GM10266 (cell line): ENCODE measurements at regions not wholly inside any gene's neighbourhood (a gene's known extent, or its start where the extent isn't known, plus 50 kb on each side); places are given as distances from the start of the nearest gene placed in this dataset.

Experiments used
- DNase-seq: peaks from one replicate; pipeline ENCODE4 v3.0.0; 2012; ENCODE audit errors: extremely low spot score
- TF ChIP-seq, protein P1 (sequence below): IDR thresholded peaks from 2 replicates; pipeline ENCODE4 v1.5.1; 2012; ENCODE audit warnings: mild to moderate bottlenecking, low read depth; ENCODE audit not compliant: control insufficient read depth, insufficient read depth; ENCODE audit errors: missing control alignments

DNA sequence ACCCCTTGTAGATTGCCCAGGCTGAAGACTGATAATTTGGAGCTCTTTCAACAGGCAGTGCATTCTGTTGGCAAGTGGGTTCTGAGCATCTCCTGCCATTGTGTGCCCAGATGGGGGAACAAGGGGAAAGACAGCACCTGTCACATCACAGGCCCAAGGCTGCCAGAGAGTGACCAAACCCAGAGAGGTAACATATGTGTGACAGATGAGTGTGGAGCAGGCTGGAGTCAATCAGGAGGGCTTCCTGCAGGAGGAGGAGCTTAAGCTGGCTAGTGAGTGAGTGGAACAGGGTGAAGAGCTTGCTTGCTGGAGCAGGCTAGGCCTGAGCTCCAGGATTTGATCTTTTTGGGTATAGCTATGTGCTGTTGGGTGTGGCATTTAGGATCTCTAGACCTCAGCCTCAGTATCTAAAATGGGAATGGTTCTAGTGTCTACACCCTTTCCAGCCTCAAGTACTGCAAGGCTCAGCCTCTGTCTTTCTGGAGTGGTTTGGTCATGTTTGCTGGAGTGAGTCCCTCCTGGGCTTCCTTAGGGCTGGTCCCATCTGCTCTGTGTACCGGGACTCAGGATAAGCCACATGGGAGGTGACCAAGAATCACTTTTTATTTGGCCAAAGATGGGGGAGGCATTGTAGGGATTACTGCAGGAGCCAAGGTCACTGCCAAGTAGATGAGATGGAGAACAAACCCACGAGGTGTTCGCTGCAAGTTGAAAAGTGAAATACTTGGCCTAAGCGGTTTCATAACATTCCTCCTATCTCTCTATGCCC, 152.4 kb upstream of the TSHZ3 start:
- TF ChIP-seq, protein P1, sequence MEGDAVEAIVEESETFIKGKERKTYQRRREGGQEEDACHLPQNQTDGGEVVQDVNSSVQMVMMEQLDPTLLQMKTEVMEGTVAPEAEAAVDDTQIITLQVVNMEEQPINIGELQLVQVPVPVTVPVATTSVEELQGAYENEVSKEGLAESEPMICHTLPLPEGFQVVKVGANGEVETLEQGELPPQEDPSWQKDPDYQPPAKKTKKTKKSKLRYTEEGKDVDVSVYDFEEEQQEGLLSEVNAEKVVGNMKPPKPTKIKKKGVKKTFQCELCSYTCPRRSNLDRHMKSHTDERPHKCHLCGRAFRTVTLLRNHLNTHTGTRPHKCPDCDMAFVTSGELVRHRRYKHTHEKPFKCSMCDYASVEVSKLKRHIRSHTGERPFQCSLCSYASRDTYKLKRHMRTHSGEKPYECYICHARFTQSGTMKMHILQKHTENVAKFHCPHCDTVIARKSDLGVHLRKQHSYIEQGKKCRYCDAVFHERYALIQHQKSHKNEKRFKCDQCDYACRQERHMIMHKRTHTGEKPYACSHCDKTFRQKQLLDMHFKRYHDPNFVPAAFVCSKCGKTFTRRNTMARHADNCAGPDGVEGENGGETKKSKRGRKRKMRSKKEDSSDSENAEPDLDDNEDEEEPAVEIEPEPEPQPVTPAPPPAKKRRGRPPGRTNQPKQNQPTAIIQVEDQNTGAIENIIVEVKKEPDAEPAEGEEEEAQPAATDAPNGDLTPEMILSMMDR, result no peak
- no peak for DNase-seq

DNA sequence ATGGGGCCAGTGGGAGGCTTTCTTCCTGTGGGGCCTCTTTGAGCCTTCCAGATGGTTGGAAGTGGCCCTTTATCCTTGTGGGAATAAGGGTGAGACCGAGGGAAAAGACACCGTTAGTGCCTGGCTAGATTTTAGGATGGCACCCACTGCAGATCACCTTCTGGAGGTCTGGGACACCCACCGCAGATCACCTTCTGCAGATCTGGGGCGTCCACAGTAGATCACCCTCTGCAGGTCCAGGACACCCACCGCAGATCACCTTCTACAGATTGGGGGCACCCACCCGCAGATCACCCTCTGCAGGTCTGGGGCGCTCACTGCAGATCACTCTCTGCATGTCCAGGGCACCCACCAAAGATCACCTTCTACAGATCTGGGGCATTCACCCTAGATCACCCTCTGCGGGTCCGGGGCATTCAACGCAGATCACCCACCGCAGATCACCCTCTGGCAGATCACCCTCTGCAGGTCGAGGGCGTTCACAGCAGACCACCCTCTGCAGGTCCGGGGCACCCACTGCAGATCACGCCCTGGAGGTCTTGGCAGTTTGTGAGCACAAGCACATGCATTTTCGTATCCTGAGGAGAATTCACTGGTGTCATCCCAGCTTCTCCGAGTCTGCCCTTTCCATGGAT, 153.4 kb upstream of the TSHZ3 start:
- TF ChIP-seq, protein P1, result no peak
- no peak for DNase-seq

DNA sequence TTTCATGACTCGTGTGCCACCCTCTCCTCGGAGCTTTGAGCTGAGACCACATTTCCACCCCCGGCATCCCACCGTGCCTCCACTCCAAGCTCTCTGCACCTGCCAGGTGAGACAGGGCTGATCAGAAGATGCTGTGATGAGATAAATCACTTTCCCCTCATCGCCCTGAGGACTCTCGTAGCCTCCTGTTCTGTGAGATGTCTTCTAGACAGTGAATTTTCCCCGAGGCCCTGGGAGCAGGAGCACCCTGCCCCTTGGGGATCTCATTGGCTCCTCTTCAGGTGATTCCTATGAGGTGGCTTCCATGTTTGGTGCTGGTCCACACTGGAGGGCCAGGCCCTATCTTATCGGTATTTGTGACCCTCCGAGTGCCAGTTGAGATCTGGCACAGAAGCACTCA, 154.0 kb upstream of the TSHZ3 start:
- TF ChIP-seq, protein P1, result no peak
- no peak for DNase-seq

DNA sequence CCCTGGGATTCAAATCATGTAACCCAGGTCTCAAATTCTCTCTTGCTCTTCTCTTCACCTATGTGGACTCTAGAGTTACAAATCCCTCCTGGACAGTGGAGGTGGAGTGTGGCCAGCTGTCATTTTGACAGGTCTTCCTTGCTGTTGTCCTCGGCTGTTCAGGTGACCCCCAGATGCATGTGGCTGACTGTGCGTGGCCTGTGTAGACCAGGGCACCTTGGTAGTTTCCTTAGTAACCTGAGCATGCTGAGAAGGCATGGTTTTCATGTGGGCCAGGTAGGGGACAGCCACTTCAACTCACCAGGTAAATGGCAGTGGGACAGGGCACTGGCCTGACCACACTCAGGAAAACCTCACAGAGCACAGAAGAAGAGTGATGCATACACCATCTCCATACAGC, 155.0 kb upstream of the TSHZ3 start:
- no peak for DNase-seq
- TF ChIP-seq, protein P1, result no peak

DNA sequence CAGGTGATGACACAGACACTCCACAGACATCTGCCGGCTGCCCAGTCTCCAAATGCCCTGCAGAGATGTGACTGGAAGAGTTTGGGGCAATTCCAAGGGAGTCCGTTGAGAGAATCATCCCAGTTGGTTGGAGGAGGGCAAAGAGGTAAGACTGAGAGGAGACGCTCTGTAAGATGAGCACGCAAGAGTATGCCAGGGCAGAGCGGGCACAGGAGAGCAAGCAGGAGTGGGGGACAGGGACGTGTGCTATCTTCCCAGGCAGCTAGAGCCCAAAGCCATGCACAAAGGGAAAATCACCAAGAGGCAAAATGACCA, 156.3 kb upstream of the TSHZ3 start:
- TF ChIP-seq, protein P1, result no peak
- no peak for DNase-seq

DNA sequence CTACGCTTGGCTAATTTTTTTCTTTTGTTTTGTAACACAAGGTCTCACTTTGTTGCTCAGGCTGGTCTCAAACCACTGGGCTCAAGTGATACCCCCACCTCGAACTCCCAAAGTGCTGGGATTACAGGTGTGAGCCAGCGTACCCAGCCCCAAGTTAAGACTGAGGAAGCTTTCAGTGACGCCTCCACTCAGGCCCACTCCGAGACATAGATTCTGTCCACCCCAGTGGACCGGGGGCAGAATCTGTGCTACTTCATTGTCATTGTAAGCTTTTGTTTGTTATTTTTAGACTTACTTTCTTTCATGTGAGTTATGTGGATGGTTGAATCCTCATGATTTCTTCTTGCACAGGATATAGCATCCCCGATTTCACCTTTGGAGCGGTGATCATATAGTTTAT, 156.9 kb upstream of the TSHZ3 start:
- DNase-seq, result no peak
- TF ChIP-seq, protein P1, result no peak

DNA sequence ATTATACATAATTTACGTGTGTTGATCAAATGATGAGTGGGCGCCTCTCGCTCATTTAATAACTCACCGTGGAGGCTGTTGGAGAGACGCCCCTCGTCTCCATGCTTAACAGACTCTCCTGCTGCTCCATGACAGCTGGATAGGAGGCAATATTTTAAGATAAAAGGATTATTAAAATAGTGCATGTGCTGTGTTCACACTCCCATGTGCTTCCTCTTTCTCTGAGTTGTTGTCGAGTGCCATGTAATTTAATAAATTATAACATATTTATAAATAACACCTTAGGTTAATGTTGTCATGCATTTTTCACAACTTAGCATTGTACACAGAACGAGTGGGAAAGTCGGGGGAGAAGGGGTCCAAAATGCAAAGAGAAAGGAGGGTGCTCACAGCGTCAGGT, 161.4 kb upstream of the TSHZ3 start:
- DNase-seq, result no peak
- TF ChIP-seq, protein P1, result no peak
